Skeletal muscle cell (primary cell): ENCODE measurements at regions not wholly inside any gene's neighbourhood (a gene's known extent, or its start where the extent isn't known, plus 50 kb on each side); places are given as distances from the start of the nearest gene placed in this dataset.

Experiments
- DNase-seq: peaks from one replicate; pipeline ENCODE4 v3.0.0-alpha.2; 2010; ENCODE audit warnings: low read depth
- H3K4me3 ChIP-seq: 2 replicates; pipeline ENCODE4 v1.5.1; 2011; ENCODE audit warnings: low read depth, mild to moderate bottlenecking, control low read depth, low read length, moderate library complexity

GRCh38 chrX:6917666-6918065 lies 229.8 kb upstream of the STS start:
- no peak for DNase-seq
- H3K4me3 ChIP-seq = no peak overlapping the region

GRCh38 chrX:6910218-6910617 lies 237.3 kb upstream of the STS start:
- H3K4me3 ChIP-seq = no peak overlapping the region
- no peak for DNase-seq

GRCh38 chrX:6909396-6909795 lies 238.1 kb upstream of the STS start:
- no peak overlapping the region for H3K4me3 ChIP-seq
- no peak for DNase-seq

- no peak overlapping the region for H3K4me3 ChIP-seq
- no peak for DNase-seq
Measured at GRCh38 chrX:6906608-6907007, 240.9 kb upstream of the STS start.

GRCh38 chrX:6904156-6904555 lies 243.4 kb upstream of the STS start:
- no peak for DNase-seq
- H3K4me3 ChIP-seq = no peak overlapping the region

GRCh38 chrX:6898371-6898770 lies 249.1 kb upstream of the STS start:
- no peak for DNase-seq
- no peak overlapping the region for H3K4me3 ChIP-seq

- DNase-seq = no peak
- no peak overlapping the region for H3K4me3 ChIP-seq
Measured at GRCh38 chrX:6891404-6891803, 256.1 kb upstream of the STS start.

GRCh38 chrX:6890544-6891261 lies 256.8 kb upstream of the STS start:
- no peak overlapping the region for H3K4me3 ChIP-seq
- no peak for DNase-seq

GRCh38 chrX:6885909-6886308 lies 261.6 kb upstream of the STS start:
- no peak overlapping the region for H3K4me3 ChIP-seq
- DNase-seq = no peak

- no peak overlapping the region for H3K4me3 ChIP-seq
- DNase-seq = no peak
Measured at GRCh38 chrX:6885396-6885795, 262.1 kb upstream of the STS start.

- DNase-seq = no peak
- H3K4me3 ChIP-seq = no peak overlapping the region
Measured at GRCh38 chrX:6861456-6861855, 286.1 kb upstream of the STS start.

- H3K4me3 ChIP-seq = no peak overlapping the region
- DNase-seq = no peak
Measured at GRCh38 chrX:6857749-6858148, 289.8 kb upstream of the STS start.

- DNase-seq = no peak
- no peak overlapping the region for H3K4me3 ChIP-seq
Measured at GRCh38 chrX:6856471-6856870, 291.0 kb upstream of the STS start.

GRCh38 chrX:6852869-6853268 lies 294.6 kb upstream of the STS start:
- DNase-seq = no peak
- no peak overlapping the region for H3K4me3 ChIP-seq

GRCh38 chrX:6852121-6852520 lies 295.4 kb upstream of the STS start:
- DNase-seq = no peak
- no peak overlapping the region for H3K4me3 ChIP-seq

GRCh38 chrX:6851140-6851539 lies 296.4 kb upstream of the STS start:
- no peak overlapping the region for H3K4me3 ChIP-seq

GRCh38 chrX:6849716-6850414 lies 297.6 kb upstream of the STS start:
- DNase-seq = no peak
- H3K4me3 ChIP-seq = no peak overlapping the region

More at GRCh38 chrX:6851140-6851539, 296.4 kb upstream of the STS start:
- no peak for DNase-seq

- no peak overlapping the region for H3K4me3 ChIP-seq
- DNase-seq = no peak
Measured at GRCh38 chrX:6832619-6833018, 297.7 kb upstream of the VCX3A start.

- H3K4me3 ChIP-seq = no peak overlapping the region
- no peak for DNase-seq
Measured at GRCh38 chrX:6826856-6827255, 291.9 kb upstream of the VCX3A start.

- no peak overlapping the region for H3K4me3 ChIP-seq
- DNase-seq = no peak
Measured at GRCh38 chrX:6821730-6822129, 286.8 kb upstream of the VCX3A start.

- H3K4me3 ChIP-seq = no peak overlapping the region
- DNase-seq = no peak
Measured at GRCh38 chrX:6813836-6814370, 279.0 kb upstream of the VCX3A start.
